ENCODE measurements at regions not wholly inside any gene's neighbourhood (a gene's known extent, or its start where the extent isn't known, plus 50 kb on each side); places are given as distances from the start of the nearest gene placed in this dataset.

- H3K4me1 ChIP-seq (ENCODE audit: control insufficient read depth, insufficient read depth, low read length), result no peaks in the 10 kb centered on the region
- POLR2A ChIA-PET, result no interaction called here
- H3K9me3 ChIP-seq (ENCODE audit: control insufficient read depth, insufficient read depth, low read depth, low read length), result no peaks in the 10 kb centered on the region
- TF ChIP-seq GFI1B (tag by site-specific recombination; IDR thresholded peaks at IDR 0.05), result no peak
- TF ChIP-seq ZNF449 (tag by site-specific recombination; IDR thresholded peaks at IDR 0.05), result no peak
- no peak overlapping the region for H3K27ac ChIP-seq (ENCODE audit: extremely low read depth, low read depth, low read length)
- no peak overlapping the region for H3K4me3 ChIP-seq (ENCODE audit: low read depth, low read length)
- no peaks in the 10 kb centered on the region for H3K36me3 ChIP-seq (ENCODE audit: control insufficient read depth in 2 of 2, insufficient read depth in 1 of 2, low read length in 2 of 2)
- CTCF ChIA-PET, result interaction anchor here (0.6 kb wide), 1 partner anchor 112 kb away, joined by 3 read pairs; no protein-coding TSS in a partner anchor
These were observed 502.2 kb upstream of the USP15 start for GRCh38 chr12:61757831-61758505.

DNA sequence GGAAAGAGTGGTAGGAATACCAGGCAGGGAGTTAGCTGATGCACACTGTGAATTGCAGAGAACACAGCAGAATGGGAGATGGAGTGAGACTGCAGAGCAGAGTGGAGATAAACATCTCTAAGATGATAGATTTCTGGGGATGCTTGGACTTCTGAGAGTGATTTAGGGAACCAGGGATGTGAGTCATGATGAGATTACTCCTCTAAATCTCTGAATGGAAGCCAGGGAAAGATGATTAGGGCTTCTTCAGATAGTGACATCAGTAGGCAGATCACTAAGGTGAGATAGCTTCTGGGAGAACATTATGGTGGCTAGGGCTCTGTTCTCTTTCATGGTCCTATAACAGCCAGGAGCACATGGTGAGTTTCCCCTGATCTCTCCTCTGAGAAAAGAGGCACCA, 501.5 kb upstream of the USP15 start:
- Histone ChIP-seq H3K4me3 (ENCODE audit: low read depth, low read length) (no peak overlapping the region), H3K36me3 (ENCODE audit: control insufficient read depth in 2 of 2, insufficient read depth in 1 of 2, low read length in 2 of 2) (no peaks in the 10 kb centered on the region), H3K27ac (ENCODE audit: extremely low read depth, low read depth, low read length) (no peak overlapping the region), H3K4me1 (ENCODE audit: control insufficient read depth, insufficient read depth, low read length) (no peaks in the 10 kb centered on the region), H3K9me3 (ENCODE audit: control insufficient read depth, insufficient read depth, low read depth, low read length) (no peaks in the 10 kb centered on the region)
- TF ChIP-seq MEIS1 (CRISPR knock-in tag; IDR thresholded peaks at IDR 0.05; ENCODE audit: borderline replicate concordance) (no peak), ZNF791 (tag by site-specific recombination; IDR thresholded peaks at IDR 0.05) (no peak), ZNF561 (tag by site-specific recombination; IDR thresholded peaks at IDR 0.05; ENCODE audit: borderline replicate concordance) (no peak), ZNF677 (tag by site-specific recombination; IDR thresholded peaks at IDR 0.05) (no peak), ZBTB6 (tag by site-specific recombination; IDR thresholded peaks at IDR 0.05) (no peak), KLF16 (tag by site-specific recombination; IDR thresholded peaks at IDR 0.05) (no peak), ZBTB21 (tag by site-specific recombination; IDR thresholded peaks at IDR 0.05) (no peak), ZNF600 (tag by site-specific recombination; IDR thresholded peaks at IDR 0.05) (no peak), MZF1 (tag by site-specific recombination; IDR thresholded peaks at IDR 0.05; ENCODE audit: borderline replicate concordance) (no peak), ZNF510 (tag by site-specific recombination; IDR thresholded peaks at IDR 0.05; ENCODE audit: insufficient replicate concordance) (no peak), ZNF529 (tag by site-specific recombination; IDR thresholded peaks at IDR 0.05; ENCODE audit: insufficient replicate concordance) (no peak), ZNF366 (tag by site-specific recombination; conservative IDR thresholded peaks at IDR 0.05) (no peak)
- TF ChIP-seq, protein P1, sequence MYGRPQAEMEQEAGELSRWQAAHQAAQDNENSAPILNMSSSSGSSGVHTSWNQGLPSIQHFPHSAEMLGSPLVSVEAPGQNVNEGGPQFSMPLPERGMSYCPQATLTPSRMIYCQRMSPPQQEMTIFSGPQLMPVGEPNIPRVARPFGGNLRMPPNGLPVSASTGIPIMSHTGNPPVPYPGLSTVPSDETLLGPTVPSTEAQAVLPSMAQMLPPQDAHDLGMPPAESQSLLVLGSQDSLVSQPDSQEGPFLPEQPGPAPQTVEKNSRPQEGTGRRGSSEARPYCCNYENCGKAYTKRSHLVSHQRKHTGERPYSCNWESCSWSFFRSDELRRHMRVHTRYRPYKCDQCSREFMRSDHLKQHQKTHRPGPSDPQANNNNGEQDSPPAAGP (tag by site-specific recombination; IDR thresholded peaks at IDR 0.05), result no peak
- ChIA-PET CTCF (no interaction called here), POLR2A (no interaction called here)

DNA sequence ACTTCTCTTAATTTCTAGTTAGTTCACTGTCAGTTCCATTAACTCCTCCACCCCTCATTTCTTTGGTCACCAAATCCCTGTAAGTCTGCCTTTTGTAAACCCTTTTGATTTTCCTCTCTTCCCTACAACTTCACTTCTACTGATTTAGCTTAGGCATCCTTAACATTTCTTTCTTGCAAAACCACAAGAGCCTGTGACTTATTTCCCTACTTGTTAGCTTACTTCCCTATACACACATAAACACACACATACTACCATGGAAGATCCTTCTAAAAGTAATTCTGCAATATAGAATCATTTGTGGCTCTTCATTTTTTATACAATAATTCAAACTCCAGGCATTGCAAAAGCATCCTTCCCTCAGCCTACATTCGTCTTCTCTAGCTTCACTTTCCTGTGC, 494.3 kb upstream of the USP15 start:
- H3K4me3 ChIP-seq (ENCODE audit: low read depth, low read length), result no peak overlapping the region
- no peaks in the 10 kb centered on the region for H3K9me3 ChIP-seq (ENCODE audit: control insufficient read depth, insufficient read depth, low read depth, low read length)
- H3K36me3 ChIP-seq (ENCODE audit: control insufficient read depth in 2 of 2, insufficient read depth in 1 of 2, low read length in 2 of 2), result no peaks in the 10 kb centered on the region
- no peak overlapping the region for H3K27ac ChIP-seq (ENCODE audit: extremely low read depth, low read depth, low read length)
- ChIA-PET POLR2A (no interaction called here), CTCF (no interaction called here)
- no peak for TF ChIP-seq ZBTB8A (tag by site-specific recombination; IDR thresholded peaks at IDR 0.05)
- no peaks in the 10 kb centered on the region for H3K4me1 ChIP-seq (ENCODE audit: control insufficient read depth, insufficient read depth, low read length)

All from HEK293 (cell line).